Esophagus muscularis mucosa (tissue), 4 donors: ENCODE measurements at regions not wholly inside any gene's neighbourhood (a gene's known extent, or its start where the extent isn't known, plus 50 kb on each side); places are given as distances from the start of the nearest gene placed in this dataset.

Experiments
- CTCF ChIP-seq, 3 experiments: fragments of 200-600 bp in 2 of 3; fragments of 450-650 bp in 1 of 3; sonication (generic) in 2 of 3; IDR thresholded peaks; one replicate each; pipeline ENCODE4 v1.5.1; 2017 to 2019; ENCODE audit warnings: antibody characterized with exemption in 3 of 3, mild to moderate bottlenecking in 2 of 3, moderate library complexity in 1 of 3
- EP300 ChIP-seq: sonication (generic); formaldehyde crosslinking; IDR thresholded peaks from one replicate; pipeline ENCODE4 v1.6.1; 2017; ENCODE audit warnings: antibody characterized with exemption
- POLR2A ChIP-seq: fragments of 450-650 bp; IDR thresholded peaks from one replicate; pipeline ENCODE4 v1.6.1; 2017; ENCODE audit warnings: antibody characterized with exemption, moderate library complexity, mild to moderate bottlenecking, low read depth
- POLR2AphosphoS5 ChIP-seq, 2 donors: sonication (generic); formaldehyde crosslinking; IDR thresholded peaks; one replicate each; pipeline ENCODE4 v1.6.1; 2017; ENCODE audit warnings: antibody characterized with exemption in 2 of 2

- TF ChIP-seq CTCF (IDR thresholded peaks at IDR 0.05) (no peak), POLR2A (no peak), POLR2AphosphoS5 (IDR thresholded peaks at IDR 0.05) (no peak), EP300 (no peak)
These were observed 105.3 kb downstream of the PCSK1 start for GRCh38 chr5:96327722-96328121.
